Neural cell (in vitro differentiated cells): ENCODE measurements at regions not wholly inside any gene's neighbourhood (a gene's known extent, or its start where the extent isn't known, plus 50 kb on each side); places are given as distances from the start of the nearest gene placed in this dataset.

ENCODE experiments used
- H2AFZ ChIP-seq: fragments of 200-600, 300-800 bp; sonication (generic), shearing (Covaris generic); 2 replicates; pipeline ENCODE4 v1.6.0; 2014; ENCODE audit warnings: low read depth, mild to moderate bottlenecking, antibody characterized with exemption, low read length, moderate library complexity
- H3F3A ChIP-seq: fragments of 200-600 bp; shearing (Covaris generic); 2 replicates; pipeline ENCODE4 v1.6.1; 2016; ENCODE audit warnings: mild to moderate bottlenecking, moderate library complexity, mixed read lengths, antibody characterized with exemption, low read length; ENCODE audit not compliant: insufficient read depth, poor library complexity, severe bottlenecking
- H3K27ac ChIP-seq: fragments of 200-600, 300-800 bp; sonication (generic), shearing (Covaris generic); 2 replicates; pipeline ENCODE4 v1.5.1; 2014; ENCODE audit warnings: mild to moderate bottlenecking, low read length, moderate library complexity
- H3K27me3 ChIP-seq: fragments of 300-800, 200-600 bp; sonication (generic), shearing (Covaris generic); 2 replicates; pipeline ENCODE4 v1.6.0; 2014; ENCODE audit warnings: mild to moderate bottlenecking, low read depth, low read length, moderate library complexity; ENCODE audit not compliant: insufficient read depth
- H3K36me3 ChIP-seq: fragments of 300-800, 200-600 bp; sonication (generic), shearing (Covaris generic); 2 replicates; pipeline ENCODE4 v1.5.1; 2014; ENCODE audit warnings: mild to moderate bottlenecking, antibody characterized with exemption, low read length, moderate library complexity; ENCODE audit not compliant: insufficient read depth
- H3K4me2 ChIP-seq: fragments of 300-800, 200-600 bp; sonication (generic), shearing (Covaris generic); 2 replicates; pipeline ENCODE4 v1.6.0; 2014; ENCODE audit warnings: mild to moderate bottlenecking, low read length
- H3K4me3 ChIP-seq: fragments of 300-800, 200-600 bp; sonication (generic), shearing (Covaris generic); 2 replicates; pipeline ENCODE4 v1.5.1; 2014; ENCODE audit warnings: mild to moderate bottlenecking, low read length, moderate library complexity
- H3K79me2 ChIP-seq: fragments of 200-600 bp; shearing (Covaris generic); replicated peaks from 2 replicates; pipeline ENCODE4 v1.6.0; 2014; ENCODE audit warnings: mild to moderate bottlenecking, low read length, moderate library complexity; ENCODE audit not compliant: insufficient read depth
- H3K9ac ChIP-seq: fragments of 300-800, 200-600 bp; sonication (generic), shearing (Covaris generic); 2 replicates; pipeline ENCODE4 v1.6.1; 2016; ENCODE audit warnings: mild to moderate bottlenecking, low read length, mixed read lengths
- H3K9me2 ChIP-seq: fragments of 200-600 bp; shearing (Covaris generic); 2 replicates; pipeline ENCODE4 v1.6.1; 2016; ENCODE audit warnings: mild to moderate bottlenecking, low read length, mixed read lengths; ENCODE audit not compliant: insufficient read depth
- H3K9me3 ChIP-seq: fragments of 200-600, 300-800 bp; sonication (generic), shearing (Covaris generic); 2 replicates; pipeline ENCODE4 v1.6.1; 2016; ENCODE audit warnings: mild to moderate bottlenecking, mixed run types, low read length, moderate library complexity, mixed read lengths
- H4K20me1 ChIP-seq: fragments of 200-600 bp; shearing (Covaris generic); 2 replicates; pipeline ENCODE4 v1.6.1; 2016; ENCODE audit warnings: mild to moderate bottlenecking, mixed run types; ENCODE audit not compliant: insufficient read depth
- EP300 ChIP-seq: fragments of 450-650 bp; conservative IDR thresholded peaks from 2 replicates; pipeline ENCODE4 v1.6.1; 2014; ENCODE audit warnings: antibody characterized with exemption, mild to moderate bottlenecking, moderate library complexity; ENCODE audit not compliant: poor library complexity, severe bottlenecking
- EZH2 ChIP-seq: fragments of 200-600, 300-800 bp; shearing (Covaris generic), sonication (generic); IDR thresholded peaks from 2 replicates; pipeline ENCODE4 v1.6.1; 2014; ENCODE audit warnings: antibody characterized with exemption, low read length, borderline replicate concordance, mild to moderate bottlenecking; ENCODE audit not compliant: insufficient read depth, poor library complexity, severe bottlenecking
- MXI1 ChIP-seq: fragments of 450-650 bp; conservative IDR thresholded peaks from 2 replicates; pipeline ENCODE4 v1.6.1; 2014; ENCODE audit warnings: antibody characterized with exemption, mild to moderate bottlenecking; ENCODE audit not compliant: poor library complexity, severe bottlenecking
- POLR2AphosphoS5 ChIP-seq: IDR thresholded peaks from 2 replicates; pipeline ENCODE4 v1.6.1; 2012
- RAD21 ChIP-seq: fragments of 450-650 bp; conservative IDR thresholded peaks from 2 replicates; pipeline ENCODE4 v1.6.1; 2014; ENCODE audit warnings: antibody characterized with exemption, mild to moderate bottlenecking, moderate library complexity
- SMC3 ChIP-seq: fragments of 450-650 bp; conservative IDR thresholded peaks from 2 replicates; pipeline ENCODE4 v1.6.1; 2014; ENCODE audit warnings: antibody characterized with exemption, mild to moderate bottlenecking, moderate library complexity; ENCODE audit not compliant: poor library complexity
- TAF1 ChIP-seq: IDR thresholded peaks from 2 replicates; pipeline ENCODE4 v1.6.1; 2012; ENCODE audit warnings: low read depth
- TF ChIP-seq, protein P1 (sequence below): fragments of 450-650 bp; IDR thresholded peaks from 2 replicates; pipeline ENCODE4 v1.5.1; 2014; ENCODE audit warnings: antibody characterized with exemption, mild to moderate bottlenecking, moderate library complexity; ENCODE audit not compliant: poor library complexity, severe bottlenecking
- TF ChIP-seq, protein P2 (sequence below): IDR thresholded peaks from 2 replicates; pipeline ENCODE4 v1.6.1; 2012; ENCODE audit warnings: borderline replicate concordance

DNA sequence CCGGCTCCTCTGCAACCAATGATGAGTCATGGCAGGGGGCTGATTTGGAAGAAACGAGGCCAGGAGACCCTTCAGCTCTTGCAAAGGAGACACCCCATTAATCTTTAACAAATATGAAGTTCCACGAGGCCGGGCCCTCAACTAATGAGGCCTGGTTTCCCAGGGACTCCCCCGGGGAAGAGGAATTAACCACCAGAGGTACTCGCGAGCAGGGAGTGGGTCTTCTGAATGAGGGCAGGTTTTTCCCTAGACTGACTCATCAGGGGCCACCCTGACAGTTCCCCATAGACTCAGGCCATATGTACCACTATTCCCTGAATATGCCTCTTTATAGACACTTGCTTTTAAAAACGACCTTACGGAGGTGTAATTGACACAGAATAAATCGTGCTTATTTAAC, 150.7 kb upstream of the LHX5 start:
- no peaks in the 10 kb centered on the region for H4K20me1 ChIP-seq
- no peak for TF ChIP-seq TAF1
- TF ChIP-seq POLR2AphosphoS5: no peak
- TF ChIP-seq, protein P1, sequence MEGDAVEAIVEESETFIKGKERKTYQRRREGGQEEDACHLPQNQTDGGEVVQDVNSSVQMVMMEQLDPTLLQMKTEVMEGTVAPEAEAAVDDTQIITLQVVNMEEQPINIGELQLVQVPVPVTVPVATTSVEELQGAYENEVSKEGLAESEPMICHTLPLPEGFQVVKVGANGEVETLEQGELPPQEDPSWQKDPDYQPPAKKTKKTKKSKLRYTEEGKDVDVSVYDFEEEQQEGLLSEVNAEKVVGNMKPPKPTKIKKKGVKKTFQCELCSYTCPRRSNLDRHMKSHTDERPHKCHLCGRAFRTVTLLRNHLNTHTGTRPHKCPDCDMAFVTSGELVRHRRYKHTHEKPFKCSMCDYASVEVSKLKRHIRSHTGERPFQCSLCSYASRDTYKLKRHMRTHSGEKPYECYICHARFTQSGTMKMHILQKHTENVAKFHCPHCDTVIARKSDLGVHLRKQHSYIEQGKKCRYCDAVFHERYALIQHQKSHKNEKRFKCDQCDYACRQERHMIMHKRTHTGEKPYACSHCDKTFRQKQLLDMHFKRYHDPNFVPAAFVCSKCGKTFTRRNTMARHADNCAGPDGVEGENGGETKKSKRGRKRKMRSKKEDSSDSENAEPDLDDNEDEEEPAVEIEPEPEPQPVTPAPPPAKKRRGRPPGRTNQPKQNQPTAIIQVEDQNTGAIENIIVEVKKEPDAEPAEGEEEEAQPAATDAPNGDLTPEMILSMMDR: no peak
- no peak for TF ChIP-seq SMC3
- no peak for TF ChIP-seq RAD21
- no peak for TF ChIP-seq EP300
- TF ChIP-seq, protein P2, sequence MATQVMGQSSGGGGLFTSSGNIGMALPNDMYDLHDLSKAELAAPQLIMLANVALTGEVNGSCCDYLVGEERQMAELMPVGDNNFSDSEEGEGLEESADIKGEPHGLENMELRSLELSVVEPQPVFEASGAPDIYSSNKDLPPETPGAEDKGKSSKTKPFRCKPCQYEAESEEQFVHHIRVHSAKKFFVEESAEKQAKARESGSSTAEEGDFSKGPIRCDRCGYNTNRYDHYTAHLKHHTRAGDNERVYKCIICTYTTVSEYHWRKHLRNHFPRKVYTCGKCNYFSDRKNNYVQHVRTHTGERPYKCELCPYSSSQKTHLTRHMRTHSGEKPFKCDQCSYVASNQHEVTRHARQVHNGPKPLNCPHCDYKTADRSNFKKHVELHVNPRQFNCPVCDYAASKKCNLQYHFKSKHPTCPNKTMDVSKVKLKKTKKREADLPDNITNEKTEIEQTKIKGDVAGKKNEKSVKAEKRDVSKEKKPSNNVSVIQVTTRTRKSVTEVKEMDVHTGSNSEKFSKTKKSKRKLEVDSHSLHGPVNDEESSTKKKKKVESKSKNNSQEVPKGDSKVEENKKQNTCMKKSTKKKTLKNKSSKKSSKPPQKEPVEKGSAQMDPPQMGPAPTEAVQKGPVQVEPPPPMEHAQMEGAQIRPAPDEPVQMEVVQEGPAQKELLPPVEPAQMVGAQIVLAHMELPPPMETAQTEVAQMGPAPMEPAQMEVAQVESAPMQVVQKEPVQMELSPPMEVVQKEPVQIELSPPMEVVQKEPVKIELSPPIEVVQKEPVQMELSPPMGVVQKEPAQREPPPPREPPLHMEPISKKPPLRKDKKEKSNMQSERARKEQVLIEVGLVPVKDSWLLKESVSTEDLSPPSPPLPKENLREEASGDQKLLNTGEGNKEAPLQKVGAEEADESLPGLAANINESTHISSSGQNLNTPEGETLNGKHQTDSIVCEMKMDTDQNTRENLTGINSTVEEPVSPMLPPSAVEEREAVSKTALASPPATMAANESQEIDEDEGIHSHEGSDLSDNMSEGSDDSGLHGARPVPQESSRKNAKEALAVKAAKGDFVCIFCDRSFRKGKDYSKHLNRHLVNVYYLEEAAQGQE: no peak
- TF ChIP-seq EZH2: no peak
- no peak for TF ChIP-seq MXI1
- no peak overlapping the region for H3K4me2 ChIP-seq
- no peaks in the 10 kb centered on the region for H3K9me2 ChIP-seq
- H3K27ac ChIP-seq: no peak overlapping the region
- H3F3A ChIP-seq: no peaks in the 10 kb centered on the region
- no peak overlapping the region for H2AFZ ChIP-seq
- H3K9ac ChIP-seq: no peak overlapping the region
- H3K79me2 ChIP-seq: no peaks in the 10 kb centered on the region
- H3K36me3 ChIP-seq: no peaks in the 10 kb centered on the region
- no peaks in the 10 kb centered on the region for H3K27me3 ChIP-seq
- no peaks in the 10 kb centered on the region for H3K9me3 ChIP-seq
- H3K4me3 ChIP-seq: no peak overlapping the region

DNA sequence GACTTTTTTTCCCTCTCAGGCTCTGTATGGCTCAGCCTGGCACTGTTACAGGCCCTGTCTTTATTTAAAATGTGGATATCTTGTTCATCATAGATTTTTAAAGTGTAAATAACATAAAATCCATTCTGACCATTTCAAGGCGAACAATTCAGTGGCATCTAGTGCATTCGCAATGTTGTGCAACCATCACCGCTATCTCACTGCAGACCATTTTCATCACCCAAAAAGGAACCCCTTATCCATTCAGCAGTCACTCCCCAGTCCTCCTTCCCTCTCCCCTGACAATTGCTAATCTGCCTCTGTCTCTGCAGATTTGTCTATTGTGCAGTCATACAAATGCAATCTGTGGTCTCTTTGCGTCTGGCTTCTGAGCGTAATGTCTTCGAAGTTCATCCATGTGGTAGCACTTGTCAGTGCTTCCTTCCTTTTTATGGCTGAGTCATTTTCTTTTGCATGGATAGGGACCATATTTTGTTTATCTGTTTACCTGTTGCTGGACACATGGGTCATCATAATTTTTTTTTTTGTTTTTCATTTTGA, 148.8 kb upstream of the LHX5 start:
- no peak overlapping the region for H3K27ac ChIP-seq
- TF ChIP-seq, protein P2: no peak
- TF ChIP-seq MXI1 (no peak), RAD21 (no peak), TAF1 (no peak)
- H3K27me3 ChIP-seq: no peaks in the 10 kb centered on the region
- no peak overlapping the region for H2AFZ ChIP-seq
- no peaks in the 10 kb centered on the region for H4K20me1 ChIP-seq
- no peak overlapping the region for H3K4me3 ChIP-seq
- no peak overlapping the region for H3K4me2 ChIP-seq
- H3K36me3 ChIP-seq: no peaks in the 10 kb centered on the region
- H3K9ac ChIP-seq: no peak overlapping the region
- no peaks in the 10 kb centered on the region for H3K9me2 ChIP-seq
- no peaks in the 10 kb centered on the region for H3K9me3 ChIP-seq
- H3F3A ChIP-seq: no peaks in the 10 kb centered on the region
- H3K79me2 ChIP-seq: no peaks in the 10 kb centered on the region
